MCF 10A (cell line): ENCODE measurements at regions not wholly inside any gene's neighbourhood (a gene's known extent, or its start where the extent isn't known, plus 50 kb on each side); places are given as distances from the start of the nearest gene placed in this dataset.

Source experiments
- BruUV-seq: library from RNA; stranded (reverse); fragments of 400-500 nt; replicated peaks from 2 replicates; lab custom pipeline; 2021; lab: Mats Ljungman, UMichigan
- CTCF ChIA-PET: fragments of 300-600 bp; sonication (Branson Sonifier 250); formaldehyde crosslinking; extraction: SDS; loops from one replicate; lab custom pipeline; 2021; ENCODE audit warnings: antibody characterized with exemption, inconsistent platforms; lab: Yijun Ruan, JAX
- POLR2A ChIA-PET: fragments of 300-600, 350-650 bp; sonication (Branson Sonifier 250); formaldehyde crosslinking; extraction: SDS; loops from one replicate; lab custom pipeline; 2020; ENCODE audit warnings: antibody characterized with exemption, inconsistent platforms; lab: Yijun Ruan, JAX
- DNase-seq: peaks from one replicate; pipeline ENCODE4 v3.0.0-alpha.2; 2018; ENCODE audit not compliant: unreplicated experiment
- H3K27ac Mint-ChIP-seq: one replicate; pipeline ENCODE4 v1.8.0; 2022; ENCODE audit warnings: mild to moderate bottlenecking, low read depth, mixed read lengths; ENCODE audit not compliant: unreplicated experiment
- H3K27me3 Mint-ChIP-seq: one replicate; pipeline ENCODE4 v1.8.0; 2022; ENCODE audit warnings: mixed read lengths; ENCODE audit not compliant: insufficient read depth, unreplicated experiment
- H3K36me3 Mint-ChIP-seq: one replicate; pipeline ENCODE4 v1.8.0; 2022; ENCODE audit warnings: mild to moderate bottlenecking, moderate library complexity, mixed read lengths; ENCODE audit not compliant: insufficient read depth, unreplicated experiment
- H3K4me1 Mint-ChIP-seq: one replicate; pipeline ENCODE4 v1.8.0; 2022; ENCODE audit warnings: mixed read lengths; ENCODE audit not compliant: insufficient read depth, unreplicated experiment
- H3K4me3 Mint-ChIP-seq: one replicate; pipeline ENCODE4 v1.8.0; 2022; ENCODE audit warnings: mild to moderate bottlenecking, moderate library complexity, mixed read lengths; ENCODE audit not compliant: unreplicated experiment
- H3K9me3 Mint-ChIP-seq: one replicate; pipeline ENCODE4 v1.8.0; 2022; ENCODE audit warnings: mixed read lengths; ENCODE audit not compliant: unreplicated experiment
- intact Hi-C: fragments of 100-400 bp; cut with micrococcal nuclease; formaldehyde crosslinking; loops from 2 replicates; pipeline ENCODE4 v1.14.1; 2022
- TF ChIP-seq, protein P1 (sequence below): fragments of 200-600 bp; IDR thresholded peaks from one replicate; pipeline ENCODE4 v1.8.0; 2022; ENCODE audit warnings: antibody characterized with exemption, mild to moderate bottlenecking; ENCODE audit not compliant: unreplicated experiment

DNA sequence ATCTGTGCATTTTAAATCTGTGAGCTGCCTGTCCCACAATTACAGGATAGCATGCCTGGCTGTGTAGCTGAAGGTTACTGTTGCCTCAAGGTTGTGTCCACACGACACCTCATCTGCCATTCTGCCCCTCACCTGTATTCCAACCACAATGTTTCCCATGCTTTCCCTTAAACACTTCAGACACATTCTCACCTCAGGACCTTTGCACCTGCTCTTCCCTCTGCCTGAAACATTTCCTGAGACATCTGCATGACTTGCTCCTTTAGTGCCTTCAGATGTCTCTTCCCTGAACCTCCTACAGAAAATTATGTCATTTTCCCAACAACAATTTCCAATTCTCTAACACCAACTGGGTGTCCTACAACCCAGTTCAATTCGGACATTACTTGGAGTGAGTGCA is 120.4 kb downstream of the ZNF608 start:
- H3K36me3 Mint-ChIP-seq: peaks cover 5% of the 10 kb centered on the region
- ChIA-PET POLR2A (interaction anchor here (0.6 kb wide), 1 partner anchor 18 kb away, joined by 3 read pairs; no protein-coding TSS in a partner anchor), CTCF (interaction anchor here (0.7 kb wide), 1 partner anchor 13 kb away, joined by 3 read pairs; no protein-coding TSS in a partner anchor)
- TF ChIP-seq, protein P1, sequence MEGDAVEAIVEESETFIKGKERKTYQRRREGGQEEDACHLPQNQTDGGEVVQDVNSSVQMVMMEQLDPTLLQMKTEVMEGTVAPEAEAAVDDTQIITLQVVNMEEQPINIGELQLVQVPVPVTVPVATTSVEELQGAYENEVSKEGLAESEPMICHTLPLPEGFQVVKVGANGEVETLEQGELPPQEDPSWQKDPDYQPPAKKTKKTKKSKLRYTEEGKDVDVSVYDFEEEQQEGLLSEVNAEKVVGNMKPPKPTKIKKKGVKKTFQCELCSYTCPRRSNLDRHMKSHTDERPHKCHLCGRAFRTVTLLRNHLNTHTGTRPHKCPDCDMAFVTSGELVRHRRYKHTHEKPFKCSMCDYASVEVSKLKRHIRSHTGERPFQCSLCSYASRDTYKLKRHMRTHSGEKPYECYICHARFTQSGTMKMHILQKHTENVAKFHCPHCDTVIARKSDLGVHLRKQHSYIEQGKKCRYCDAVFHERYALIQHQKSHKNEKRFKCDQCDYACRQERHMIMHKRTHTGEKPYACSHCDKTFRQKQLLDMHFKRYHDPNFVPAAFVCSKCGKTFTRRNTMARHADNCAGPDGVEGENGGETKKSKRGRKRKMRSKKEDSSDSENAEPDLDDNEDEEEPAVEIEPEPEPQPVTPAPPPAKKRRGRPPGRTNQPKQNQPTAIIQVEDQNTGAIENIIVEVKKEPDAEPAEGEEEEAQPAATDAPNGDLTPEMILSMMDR: no peak
- intact Hi-C loops: no loop called here
- H3K4me3 Mint-ChIP-seq: no peak overlapping the region
- no TSS peak for BruUV-seq
- no peaks in the 10 kb centered on the region for H3K27me3 Mint-ChIP-seq
- no peak for DNase-seq
- no peaks in the 10 kb centered on the region for H3K9me3 Mint-ChIP-seq
- peaks cover 32% of the 10 kb centered on the region for H3K4me1 Mint-ChIP-seq
- H3K27ac Mint-ChIP-seq: no peak overlapping the region

DNA sequence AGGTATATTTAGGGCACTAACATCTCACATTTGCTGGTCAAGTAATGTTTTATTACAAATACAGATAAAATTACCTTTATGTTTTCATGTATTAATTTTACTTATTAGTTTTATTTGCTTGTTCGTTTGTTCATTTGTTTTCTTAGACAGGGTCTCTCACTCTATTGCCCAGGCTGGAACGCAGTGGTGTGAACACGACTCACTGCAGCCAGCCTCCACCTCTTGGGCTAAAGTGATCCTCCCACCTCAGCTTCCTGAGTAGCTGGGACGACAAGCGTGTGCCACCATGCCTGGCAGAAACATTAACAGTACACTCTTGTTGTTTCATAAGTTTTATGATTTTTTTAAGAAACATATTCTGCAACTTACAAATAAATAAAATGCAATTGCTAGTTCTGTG is 123.2 kb downstream of the ZNF608 start:
- POLR2A ChIA-PET: no interaction called here
- Mint-ChIP-seq H3K36me3 (peaks cover 5% of the 10 kb centered on the region), H3K4me1 (peaks cover 9% of the 10 kb centered on the region), H3K4me3 (no peak overlapping the region), H3K27ac (no peak overlapping the region), H3K9me3 (no peaks in the 10 kb centered on the region), H3K27me3 (no peaks in the 10 kb centered on the region)
- no TSS peak for BruUV-seq
- TF ChIP-seq, protein P1: no peak
- CTCF ChIA-PET: no interaction called here
- no peak for DNase-seq
- intact Hi-C loops: no loop called here

DNA sequence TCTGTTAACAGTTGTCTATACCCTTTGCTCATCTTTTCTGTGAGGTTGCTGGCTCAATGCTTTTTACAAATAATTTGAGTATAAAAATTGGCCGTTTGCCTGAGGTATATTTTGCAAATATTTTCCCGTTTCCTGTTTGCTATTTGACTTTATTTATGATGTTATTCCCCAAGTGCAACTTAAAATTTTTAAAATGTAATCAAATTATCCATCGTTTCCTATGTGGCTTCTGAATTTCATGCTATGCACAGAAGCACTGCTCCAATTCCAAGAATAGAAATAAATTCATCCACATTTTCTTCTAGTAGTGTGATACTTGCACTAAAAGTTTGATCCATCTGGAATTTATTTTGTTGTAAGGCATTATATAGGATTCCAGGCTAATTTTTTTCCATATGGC is 123.6 kb downstream of the ZNF608 start:
- POLR2A ChIA-PET: no interaction called here
- peaks cover 5% of the 10 kb centered on the region for H3K36me3 Mint-ChIP-seq
- H3K27me3 Mint-ChIP-seq: no peaks in the 10 kb centered on the region
- CTCF ChIA-PET: no interaction called here
- no peak for DNase-seq
- no peak overlapping the region for H3K4me3 Mint-ChIP-seq
- H3K9me3 Mint-ChIP-seq: no peaks in the 10 kb centered on the region
- TF ChIP-seq, protein P1: no peak
- BruUV-seq: no TSS peak
- intact Hi-C loops: no loop called here
- H3K27ac Mint-ChIP-seq: no peak overlapping the region
- peaks cover 6% of the 10 kb centered on the region for H3K4me1 Mint-ChIP-seq

DNA sequence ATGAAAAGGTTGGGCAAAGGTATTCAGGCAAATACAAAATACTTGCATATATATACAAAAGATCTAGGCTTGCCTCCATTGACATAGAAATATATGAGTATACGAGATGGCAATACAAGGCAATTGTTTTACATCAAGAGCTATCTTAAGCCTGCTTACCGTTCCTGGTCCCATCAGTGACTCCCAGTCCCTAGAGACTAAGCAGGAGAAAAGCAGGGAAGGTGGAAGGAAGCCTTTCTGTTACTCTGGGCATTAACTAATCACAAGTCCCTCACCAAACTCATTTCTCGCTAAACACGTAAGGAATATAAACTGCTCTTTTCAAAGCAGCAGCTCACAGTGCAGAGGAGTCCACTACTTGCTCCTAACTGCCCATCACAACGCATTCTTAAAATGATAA is 125.2 kb downstream of the ZNF608 start:
- no peaks in the 10 kb centered on the region for H3K9me3 Mint-ChIP-seq
- no peak overlapping the region for H3K27ac Mint-ChIP-seq
- no peak for DNase-seq
- CTCF ChIA-PET: interaction anchor here (0.6 kb wide), 1 partner anchor 943 kb away, joined by 3 read pairs; no protein-coding TSS in a partner anchor
- intact Hi-C loops: no loop called here
- H3K4me1 Mint-ChIP-seq: peaks cover 6% of the 10 kb centered on the region
- H3K36me3 Mint-ChIP-seq: peaks cover 5% of the 10 kb centered on the region
- H3K27me3 Mint-ChIP-seq: no peaks in the 10 kb centered on the region
- POLR2A ChIA-PET: interaction anchor here (0.6 kb wide), 1 partner anchor 1167 kb away, joined by 8 read pairs; no protein-coding TSS in a partner anchor
- no peak overlapping the region for H3K4me3 Mint-ChIP-seq
- TF ChIP-seq, protein P1: no peak
- no TSS peak for BruUV-seq
